CD4-positive, CD25-positive, alpha-beta regulatory T cell (primary cell): ENCODE measurements at regions not wholly inside any gene's neighbourhood (a gene's known extent, or its start where the extent isn't known, plus 50 kb on each side); places are given as distances from the start of the nearest gene placed in this dataset.

Experiments used
- ATAC-seq, 2 donors: fragments of 150-1000 bp; cut with Tn5 transposase; one replicate each; pipeline ENCODE4 v1.10.0; 2021; ENCODE audit warnings: low read depth in 2 of 2, moderate number of reproducible peaks in 2 of 2, moderate library complexity in 1 of 2
- DNase-seq, 3 donors: peaks; one replicate each; pipeline versions ENCODE4 v3.0.0 to v3.0.0-alpha.2; 2012 to 2022; ENCODE audit warnings: mixed read lengths in 1 of 3
- H3K27ac ChIP-seq: one replicate; pipeline ENCODE4 v1.7.0; 2013; ENCODE audit warnings: mild to moderate bottlenecking, low read length; ENCODE audit not compliant: insufficient read depth, poor library complexity, severe bottlenecking
- H3K27me3 ChIP-seq: one replicate; pipeline ENCODE4 v1.7.0; 2013; ENCODE audit warnings: low read length; ENCODE audit not compliant: control insufficient read depth, insufficient read depth
- H3K36me3 ChIP-seq: one replicate; pipeline ENCODE4 v1.7.0; 2013; ENCODE audit warnings: mild to moderate bottlenecking, low read length, moderate library complexity; ENCODE audit not compliant: control insufficient read depth, insufficient read depth
- H3K4me1 ChIP-seq: 2 replicates; pipeline ENCODE4 v1.7.0; 2013; ENCODE audit warnings: mild to moderate bottlenecking, low read length; ENCODE audit not compliant: insufficient read depth, control insufficient read depth, poor library complexity, severe bottlenecking
- H3K4me3 ChIP-seq: one replicate; pipeline ENCODE4 v1.7.0; 2013; ENCODE audit warnings: low read depth, mild to moderate bottlenecking, low read length, moderate library complexity
- H3K9me3 ChIP-seq, 2 experiments: 1 replicate in 1 of 2; 2 replicates in 1 of 2; pipeline ENCODE4 v1.7.0; 2013; ENCODE audit warnings: low read length in 2 of 2, mild to moderate bottlenecking in 1 of 2, moderate library complexity in 1 of 2; ENCODE audit not compliant: control insufficient read depth in 2 of 2
- H3K27ac Mint-ChIP-seq, 3 donors: one replicate each; pipeline ENCODE4 v1.8.0; 2020 to 2022; ENCODE audit warnings: mild to moderate bottlenecking in 3 of 3, mixed read lengths in 3 of 3, moderate library complexity in 2 of 3
- H3K27me3 Mint-ChIP-seq: one replicate; pipeline ENCODE4 v1.8.0; 2022; ENCODE audit warnings: mild to moderate bottlenecking, mixed read lengths
- H3K36me3 Mint-ChIP-seq: one replicate; pipeline ENCODE4 v1.8.0; 2020; ENCODE audit warnings: mixed read lengths
- H3K4me1 Mint-ChIP-seq, 4 donors: one replicate each; pipeline ENCODE4 v1.8.0; 2020 to 2022; ENCODE audit warnings: mixed read lengths in 4 of 4, mild to moderate bottlenecking in 1 of 4
- H3K4me3 Mint-ChIP-seq, 4 donors: one replicate each; pipeline ENCODE4 v1.8.0; 2020 to 2022; ENCODE audit warnings: mild to moderate bottlenecking in 4 of 4, mixed read lengths in 4 of 4, moderate library complexity in 3 of 4
- H3K9me3 Mint-ChIP-seq, 7 donors: one replicate each; pipeline ENCODE4 v1.8.0; 2020 to 2022; ENCODE audit warnings: mixed read lengths in 7 of 7, mild to moderate bottlenecking in 3 of 7, moderate library complexity in 2 of 7

DNA sequence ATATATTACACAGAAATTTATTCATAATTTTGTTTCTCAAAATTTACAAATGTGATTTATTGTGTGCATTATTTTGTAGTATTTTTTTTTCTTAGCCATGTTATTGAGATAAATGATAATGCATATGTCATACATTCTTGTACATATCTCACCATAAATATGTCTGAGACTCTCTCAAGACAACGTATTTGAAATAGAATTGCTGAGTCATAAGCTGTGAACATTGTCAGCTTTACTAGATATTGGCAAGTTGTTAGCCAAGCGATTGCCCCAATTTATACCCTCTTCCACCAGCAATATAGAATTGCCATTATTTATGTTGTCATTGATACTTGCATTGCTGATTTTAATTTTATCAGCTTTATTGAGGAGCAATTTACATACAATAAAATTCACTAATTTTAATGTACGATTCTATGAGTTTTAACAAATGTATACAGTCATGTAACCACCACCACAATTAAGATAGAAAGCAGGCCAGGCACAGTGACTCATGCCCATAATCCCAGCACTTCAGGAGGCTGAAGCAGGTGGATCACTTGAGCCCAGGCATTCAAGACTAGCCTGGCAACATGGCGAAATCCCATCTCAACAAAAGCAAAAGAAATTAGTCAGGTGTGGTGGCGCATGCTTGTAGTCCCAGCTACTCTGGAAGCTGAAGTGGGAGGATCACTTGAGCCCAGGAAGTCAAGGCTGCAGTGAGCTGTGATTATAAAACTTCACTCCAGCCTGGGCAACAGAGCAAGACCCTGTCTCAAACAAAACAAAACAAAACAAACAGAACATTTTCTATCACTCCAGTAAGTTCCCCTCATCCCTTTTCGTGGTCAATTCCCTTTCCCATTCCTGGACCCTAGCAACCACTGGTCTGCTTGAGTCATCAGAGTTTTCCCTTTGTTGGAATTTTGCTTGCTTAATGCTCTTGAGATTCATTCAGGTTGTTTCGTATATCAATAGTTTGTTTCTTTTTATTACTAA lies 373.1 kb downstream of the MFSD1 start:
- DNase-seq: no peak
- Histone ChIP-seq H3K4me1 (no peaks in the 10 kb centered on the region), H3K9me3 (no peaks in the 10 kb centered on the region), H3K27me3 (no peaks in the 10 kb centered on the region), H3K36me3 (no peaks in the 10 kb centered on the region), H3K4me3 (no peak overlapping the region), H3K27ac (no peak overlapping the region)
- Mint-ChIP-seq H3K9me3 (peaks cover 0 to 6% (median 0%) of the 10 kb centered on the region in 7 donors), H3K27me3 (no peaks in the 10 kb centered on the region), H3K4me3 (no peak overlapping the region), H3K4me1 (no peaks in the 10 kb centered on the region), H3K36me3 (no peaks in the 10 kb centered on the region), H3K27ac (no peak overlapping the region)
- ATAC-seq: no peak

- Mint-ChIP-seq H3K9me3 (peaks cover 0 to 9% (median 2%) of the 10 kb centered on the region in 7 donors), H3K4me1 (no peaks in the 10 kb centered on the region), H3K36me3 (no peaks in the 10 kb centered on the region), H3K4me3 (no peak overlapping the region), H3K27me3 (no peaks in the 10 kb centered on the region), H3K27ac (no peak overlapping the region)
- Histone ChIP-seq H3K4me3 (no peak overlapping the region), H3K27me3 (no peaks in the 10 kb centered on the region), H3K4me1 (no peaks in the 10 kb centered on the region), H3K27ac (no peak overlapping the region), H3K36me3 (no peaks in the 10 kb centered on the region), H3K9me3 (no peaks in the 10 kb centered on the region)
- ATAC-seq (no peak), DNase-seq (no peak)
Observed at GRCh38 chr3:159178209-159178897, 376.5 kb downstream of the MFSD1 start.

GRCh38 chr3:159182961-159183360 lies 381.1 kb downstream of the MFSD1 start:
- Histone ChIP-seq H3K36me3 (no peaks in the 10 kb centered on the region), H3K4me3 (no peak overlapping the region), H3K27ac (no peak overlapping the region), H3K4me1 (no peaks in the 10 kb centered on the region), H3K9me3 (no peaks in the 10 kb centered on the region), H3K27me3 (no peaks in the 10 kb centered on the region)
- H3K4me1 Mint-ChIP-seq: no peaks in the 10 kb centered on the region
- no peaks in the 10 kb centered on the region for H3K36me3 Mint-ChIP-seq
- no peak overlapping the region for H3K27ac Mint-ChIP-seq
- H3K4me3 Mint-ChIP-seq: no peak overlapping the region
- no peaks in the 10 kb centered on the region for H3K27me3 Mint-ChIP-seq
- peaks cover 0 to 11% (median 3%) of the 10 kb centered on the region in 7 donors for H3K9me3 Mint-ChIP-seq
- ATAC-seq (no peak), DNase-seq (no peak)

- ATAC-seq: no peak
- H3K27ac ChIP-seq: no peak overlapping the region
- no peaks in the 10 kb centered on the region for H3K27me3 Mint-ChIP-seq
Observed at GRCh38 chr3:159185443-159186050, 383.7 kb downstream of the MFSD1 start.

GRCh38 chr3:159186581-159186980 lies 384.7 kb downstream of the MFSD1 start:
- H3K36me3 ChIP-seq: no peaks in the 10 kb centered on the region
- H3K27me3 ChIP-seq: no peaks in the 10 kb centered on the region
- Mint-ChIP-seq H3K4me3 (no peak overlapping the region), H3K36me3 (no peaks in the 10 kb centered on the region), H3K9me3 (peaks cover 0 to 7% (median 0%) of the 10 kb centered on the region in 7 donors), H3K27me3 (no peaks in the 10 kb centered on the region), H3K27ac (no peak overlapping the region), H3K4me1 (no peaks in the 10 kb centered on the region)
- no peak for ATAC-seq
- no peaks in the 10 kb centered on the region for H3K4me1 ChIP-seq
- no peaks in the 10 kb centered on the region for H3K9me3 ChIP-seq
- DNase-seq: no peak
- H3K27ac ChIP-seq: no peak overlapping the region
- H3K4me3 ChIP-seq: no peak overlapping the region

More at GRCh38 chr3:159185443-159186050, 383.7 kb downstream of the MFSD1 start:
- Histone ChIP-seq H3K36me3 (no peaks in the 10 kb centered on the region), H3K4me1 (no peaks in the 10 kb centered on the region), H3K27me3 (no peaks in the 10 kb centered on the region), H3K9me3 (no peaks in the 10 kb centered on the region), H3K4me3 (no peak overlapping the region)
- Mint-ChIP-seq H3K4me3 (no peak overlapping the region), H3K9me3 (peaks cover 0 to 8% (median 3%) of the 10 kb centered on the region in 7 donors), H3K4me1 (no peaks in the 10 kb centered on the region), H3K27ac (no peak overlapping the region), H3K36me3 (no peaks in the 10 kb centered on the region)
- no peak for DNase-seq

DNA sequence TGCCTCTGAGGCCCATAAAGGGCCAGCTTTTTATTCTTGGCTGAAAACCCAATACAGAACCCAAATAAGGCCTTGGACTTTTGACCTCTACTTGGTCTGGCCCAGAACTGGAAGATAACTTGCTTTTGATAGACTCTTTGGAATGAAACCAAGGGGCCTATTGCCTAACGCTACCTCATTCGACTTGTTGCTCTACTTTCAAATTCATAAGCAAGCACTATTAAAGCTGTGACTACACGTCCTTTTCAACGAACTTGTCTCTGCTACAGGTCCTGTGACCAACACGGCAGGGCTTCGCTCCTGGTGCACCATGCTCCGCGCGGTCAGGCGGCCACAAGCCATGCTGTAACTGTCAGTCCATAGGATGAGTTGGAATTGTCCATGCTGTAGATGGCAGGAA lies 385.4 kb downstream of the MFSD1 start:
- no peaks in the 10 kb centered on the region for H3K9me3 ChIP-seq

DNA sequence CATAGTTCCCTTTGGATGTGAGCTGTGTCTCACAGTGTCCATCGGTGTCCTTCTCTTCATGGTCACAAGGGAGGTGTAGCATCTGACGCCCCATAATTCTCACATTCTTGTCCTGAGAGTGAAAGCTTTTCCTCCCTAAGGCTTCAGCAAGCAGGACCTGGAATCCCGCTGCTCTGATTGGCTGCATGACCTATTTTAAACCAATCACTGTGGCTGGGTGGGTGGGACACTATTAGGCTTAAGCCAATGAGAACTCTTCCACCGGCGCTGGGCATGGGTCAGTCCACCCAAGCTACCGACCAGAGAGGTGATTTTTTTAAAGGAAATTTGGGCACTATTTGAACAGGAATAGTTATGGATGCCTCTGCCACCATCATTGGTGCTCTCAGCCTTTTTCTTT lies 385.9 kb downstream of the MFSD1 start:
- H3K4me3 Mint-ChIP-seq: no peak overlapping the region
- H3K9me3 Mint-ChIP-seq: peaks cover 0 to 5% (median 0%) of the 10 kb centered on the region in 7 donors
- H3K36me3 ChIP-seq: no peaks in the 10 kb centered on the region

More for the DNA sequence above, 385.4 kb downstream of the MFSD1 start:
- Histone ChIP-seq H3K27me3 (no peaks in the 10 kb centered on the region), H3K4me1 (no peaks in the 10 kb centered on the region), H3K4me3 (no peak overlapping the region), H3K36me3 (no peaks in the 10 kb centered on the region), H3K27ac (no peak overlapping the region)
- no peak for ATAC-seq
- Mint-ChIP-seq H3K36me3 (no peaks in the 10 kb centered on the region), H3K27ac (no peak overlapping the region), H3K9me3 (peaks cover 0 to 5% (median 0%) of the 10 kb centered on the region in 7 donors), H3K27me3 (no peaks in the 10 kb centered on the region), H3K4me3 (no peak overlapping the region), H3K4me1 (no peaks in the 10 kb centered on the region)
- no peak for DNase-seq

More for the DNA sequence above, 385.9 kb downstream of the MFSD1 start:
- Histone ChIP-seq H3K27me3 (no peaks in the 10 kb centered on the region), H3K4me3 (no peak overlapping the region), H3K27ac (no peak overlapping the region), H3K9me3 (no peaks in the 10 kb centered on the region), H3K4me1 (no peaks in the 10 kb centered on the region)
- DNase-seq (no peak), ATAC-seq (no peak)
- no peaks in the 10 kb centered on the region for H3K4me1 Mint-ChIP-seq
- no peaks in the 10 kb centered on the region for H3K27me3 Mint-ChIP-seq
- H3K36me3 Mint-ChIP-seq: no peaks in the 10 kb centered on the region
- H3K27ac Mint-ChIP-seq: no peak overlapping the region
